ENCODE measurements at regions not wholly inside any gene's neighbourhood (a gene's known extent, or its start where the extent isn't known, plus 50 kb on each side); places are given as distances from the start of the nearest gene placed in this dataset.
"Not testable (repeated sequence)": the region's sequence is repeated elsewhere in the genome, so short reads cannot be mapped to it uniquely, and the experiment has no call there.

GRCh38 chr20:60097285-60097684 lies 139.1 kb downstream of the CDH26 start:
- no peak for DNase-seq

- no peak for DNase-seq
Observed at GRCh38 chr20:60100780-60101179, 142.6 kb downstream of the CDH26 start.

GRCh38 chr20:60101201-60101890 lies 143.1 kb downstream of the CDH26 start:
- DNase-seq = no peak

- no peak for DNase-seq
Observed at GRCh38 chr20:60101891-60102281, 143.7 kb downstream of the CDH26 start.

- no peak for DNase-seq
Observed at GRCh38 chr20:60102665-60103210, 144.5 kb downstream of the CDH26 start.

GRCh38 chr20:60104993-60105803 lies 147.0 kb downstream of the CDH26 start:
- DNase-seq = no peak

- DNase-seq = not testable (repeated sequence)
Observed at GRCh38 chr20:60106186-60106585, 148.0 kb downstream of the CDH26 start.

GRCh38 chr20:60107621-60108390 lies 149.6 kb downstream of the CDH26 start:
- no peak for DNase-seq

- DNase-seq = no peak
Observed at GRCh38 chr20:60108397-60108796, 150.2 kb downstream of the CDH26 start.

- DNase-seq = no peak
Observed at GRCh38 chr20:60113024-60113724, 155.0 kb downstream of the CDH26 start.

- DNase-seq = no peak
Observed at GRCh38 chr20:60113771-60114170, 155.5 kb downstream of the CDH26 start.

GRCh38 chr20:60115451-60115850 lies 157.2 kb downstream of the CDH26 start:
- no peak for DNase-seq

- DNase-seq = peak in 1 of 6 experiments; percentile 0
Observed at GRCh38 chr20:60116128-60116909, 158.1 kb downstream of the CDH26 start.

GRCh38 chr20:60117065-60117464 lies 158.8 kb downstream of the CDH26 start:
- no peak for DNase-seq

GRCh38 chr20:60121903-60122302 lies 163.7 kb downstream of the CDH26 start:
- no peak for DNase-seq

- no peak for DNase-seq
Observed at GRCh38 chr20:60122671-60123070, 164.4 kb downstream of the CDH26 start.

GRCh38 chr20:60123096-60123495 lies 164.9 kb downstream of the CDH26 start:
- DNase-seq = no peak

- no peak for DNase-seq
Observed at GRCh38 chr20:60123652-60124051, 165.4 kb downstream of the CDH26 start.

- DNase-seq = no peak
Observed at GRCh38 chr20:60124776-60125381, 166.7 kb downstream of the CDH26 start.

- no peak for DNase-seq
Observed at GRCh38 chr20:60125513-60125912, 167.3 kb downstream of the CDH26 start.

- DNase-seq = no peak
Observed at GRCh38 chr20:60126975-60127374, 168.8 kb downstream of the CDH26 start.
